Ishikawa (cell line): ENCODE measurements at regions not wholly inside any gene's neighbourhood (a gene's known extent, or its start where the extent isn't known, plus 50 kb on each side); places are given as distances from the start of the nearest gene placed in this dataset.

Source experiments
- CEBPB ChIP-seq: IDR thresholded peaks from 2 replicates; pipeline ENCODE4 v1.6.1; 2012
- EGR1 ChIP-seq: IDR thresholded peaks from 2 replicates; pipeline ENCODE4 v1.6.1; 2012
- EP300 ChIP-seq: IDR thresholded peaks from 2 replicates; pipeline ENCODE4 v1.6.1; 2012; ENCODE audit warnings: borderline replicate concordance
- NFIC ChIP-seq: IDR thresholded peaks from 2 replicates; pipeline ENCODE4 v1.6.1; 2012
- RAD21 ChIP-seq: IDR thresholded peaks from 2 replicates; pipeline ENCODE4 v1.6.1; 2012; ENCODE audit warnings: low read depth
- TCF12 ChIP-seq: IDR thresholded peaks from 2 replicates; pipeline ENCODE4 v1.6.1; 2012; ENCODE audit warnings: low read depth
- TF ChIP-seq, protein P1 (sequence below): IDR thresholded peaks from 2 replicates; pipeline ENCODE4 v1.6.1; 2012
- TF ChIP-seq, protein P2 (sequence below): IDR thresholded peaks from 2 replicates; pipeline ENCODE4 v1.6.1; 2012
- TF ChIP-seq, protein P3 (sequence below): IDR thresholded peaks from 2 replicates; pipeline ENCODE4 v1.6.1; 2012; ENCODE audit warnings: low read depth, mild to moderate bottlenecking

DNA sequence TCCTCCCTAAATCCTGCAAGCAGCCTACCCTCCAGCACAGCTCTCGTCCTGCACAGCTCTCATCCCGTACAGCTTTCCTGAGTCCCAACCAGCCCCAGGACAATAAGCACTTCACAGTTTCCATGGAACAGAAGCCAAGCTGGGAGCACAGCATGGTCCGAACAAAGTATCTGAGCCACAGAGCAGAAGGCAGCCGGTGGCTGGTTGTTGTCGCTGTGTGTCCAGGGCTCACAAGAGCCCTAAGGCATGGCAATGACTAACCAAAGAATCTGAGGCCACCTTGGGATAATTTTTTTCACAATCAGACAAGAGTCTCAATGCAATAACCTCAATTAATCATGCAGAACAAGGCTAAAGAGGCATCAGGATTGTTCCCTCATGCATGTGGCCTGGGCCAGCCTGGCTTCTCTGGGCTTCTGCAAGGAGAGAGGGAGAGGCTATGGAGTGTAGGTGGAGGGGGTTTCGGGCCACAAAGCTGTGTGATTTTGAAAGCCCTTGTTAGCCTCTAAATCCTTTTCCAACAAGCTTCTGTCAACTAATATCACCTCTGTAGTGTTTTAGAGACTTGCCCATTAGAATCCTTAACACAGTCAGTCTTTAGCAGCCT is 323.4 kb downstream of the PIK3R1 start:
- TF ChIP-seq CEBPB, result no peak
- no peak for TF ChIP-seq EP300
- TF ChIP-seq, protein P1, sequence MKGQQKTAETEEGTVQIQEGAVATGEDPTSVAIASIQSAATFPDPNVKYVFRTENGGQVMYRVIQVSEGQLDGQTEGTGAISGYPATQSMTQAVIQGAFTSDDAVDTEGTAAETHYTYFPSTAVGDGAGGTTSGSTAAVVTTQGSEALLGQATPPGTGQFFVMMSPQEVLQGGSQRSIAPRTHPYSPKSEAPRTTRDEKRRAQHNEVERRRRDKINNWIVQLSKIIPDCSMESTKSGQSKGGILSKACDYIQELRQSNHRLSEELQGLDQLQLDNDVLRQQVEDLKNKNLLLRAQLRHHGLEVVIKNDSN, result no peak
- TF ChIP-seq RAD21, result no peak
- no peak for TF ChIP-seq NFIC
- TF ChIP-seq, protein P2, sequence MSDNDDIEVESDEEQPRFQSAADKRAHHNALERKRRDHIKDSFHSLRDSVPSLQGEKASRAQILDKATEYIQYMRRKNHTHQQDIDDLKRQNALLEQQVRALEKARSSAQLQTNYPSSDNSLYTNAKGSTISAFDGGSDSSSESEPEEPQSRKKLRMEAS, result no peak
- TF ChIP-seq EGR1, result no peak
- TF ChIP-seq, protein P3, sequence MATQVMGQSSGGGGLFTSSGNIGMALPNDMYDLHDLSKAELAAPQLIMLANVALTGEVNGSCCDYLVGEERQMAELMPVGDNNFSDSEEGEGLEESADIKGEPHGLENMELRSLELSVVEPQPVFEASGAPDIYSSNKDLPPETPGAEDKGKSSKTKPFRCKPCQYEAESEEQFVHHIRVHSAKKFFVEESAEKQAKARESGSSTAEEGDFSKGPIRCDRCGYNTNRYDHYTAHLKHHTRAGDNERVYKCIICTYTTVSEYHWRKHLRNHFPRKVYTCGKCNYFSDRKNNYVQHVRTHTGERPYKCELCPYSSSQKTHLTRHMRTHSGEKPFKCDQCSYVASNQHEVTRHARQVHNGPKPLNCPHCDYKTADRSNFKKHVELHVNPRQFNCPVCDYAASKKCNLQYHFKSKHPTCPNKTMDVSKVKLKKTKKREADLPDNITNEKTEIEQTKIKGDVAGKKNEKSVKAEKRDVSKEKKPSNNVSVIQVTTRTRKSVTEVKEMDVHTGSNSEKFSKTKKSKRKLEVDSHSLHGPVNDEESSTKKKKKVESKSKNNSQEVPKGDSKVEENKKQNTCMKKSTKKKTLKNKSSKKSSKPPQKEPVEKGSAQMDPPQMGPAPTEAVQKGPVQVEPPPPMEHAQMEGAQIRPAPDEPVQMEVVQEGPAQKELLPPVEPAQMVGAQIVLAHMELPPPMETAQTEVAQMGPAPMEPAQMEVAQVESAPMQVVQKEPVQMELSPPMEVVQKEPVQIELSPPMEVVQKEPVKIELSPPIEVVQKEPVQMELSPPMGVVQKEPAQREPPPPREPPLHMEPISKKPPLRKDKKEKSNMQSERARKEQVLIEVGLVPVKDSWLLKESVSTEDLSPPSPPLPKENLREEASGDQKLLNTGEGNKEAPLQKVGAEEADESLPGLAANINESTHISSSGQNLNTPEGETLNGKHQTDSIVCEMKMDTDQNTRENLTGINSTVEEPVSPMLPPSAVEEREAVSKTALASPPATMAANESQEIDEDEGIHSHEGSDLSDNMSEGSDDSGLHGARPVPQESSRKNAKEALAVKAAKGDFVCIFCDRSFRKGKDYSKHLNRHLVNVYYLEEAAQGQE, result no peak
- TF ChIP-seq TCF12, result no peak
